GM23338 (cell line): ENCODE measurements at regions not wholly inside any gene's neighbourhood (a gene's known extent, or its start where the extent isn't known, plus 50 kb on each side); places are given as distances from the start of the nearest gene placed in this dataset.
"Not testable (repeated sequence)": the region's sequence is repeated elsewhere in the genome, so short reads cannot be mapped to it uniquely, and the experiment has no call there.

Experiments used
- EZH2 ChIP-seq: fragments of 200-600 bp; sonication (generic); IDR thresholded peaks from one replicate; pipeline ENCODE4 v1.8.0; 2017; ENCODE audit warnings: antibody characterized with exemption, mild to moderate bottlenecking, low read depth; ENCODE audit not compliant: unreplicated experiment
- EZH2phosphoT487 ChIP-seq: fragments of 200-600 bp; sonication (generic); IDR thresholded peaks from one replicate; pipeline ENCODE4 v1.8.1; 2018; ENCODE audit warnings: antibody characterized with exemption; ENCODE audit not compliant: unreplicated experiment
- TF ChIP-seq, protein P1 (sequence below), 2 experiments: fragments of 200-600 bp in 1 of 2; sonication (generic) in 1 of 2; conservative IDR thresholded peaks; 2 replicates each; pipeline versions ENCODE4 v1.5.1 to v1.6.1; 2016 to 2017; ENCODE audit warnings: antibody characterized with exemption in 2 of 2, low read depth in 2 of 2, mild to moderate bottlenecking in 2 of 2, moderate library complexity in 1 of 2
- TF ChIP-seq, protein P2 (sequence below): IDR thresholded peaks from one replicate; pipeline ENCODE4 v1.6.1; 2018; ENCODE audit warnings: antibody characterized with exemption; ENCODE audit not compliant: unreplicated experiment

DNA sequence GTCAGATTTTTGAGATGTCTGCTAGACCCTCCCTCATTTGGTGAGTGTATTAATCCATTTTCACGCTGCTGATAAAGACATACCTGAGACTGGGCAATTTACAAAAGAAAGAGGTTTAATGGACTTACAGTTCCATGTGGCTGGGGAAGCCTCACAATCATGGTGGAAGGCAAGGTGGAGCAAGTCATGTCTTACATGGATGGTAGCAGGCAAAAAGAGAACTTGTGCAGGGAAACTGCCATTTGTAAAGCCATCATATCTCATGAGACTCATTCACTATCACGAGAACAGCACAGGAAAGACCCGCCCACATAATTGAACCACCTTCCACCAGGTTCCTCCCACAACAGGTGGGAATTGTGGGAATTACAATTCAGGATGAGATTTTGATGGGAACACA, 223.5 kb downstream of the FNDC1 start:
- TF ChIP-seq, protein P1, sequence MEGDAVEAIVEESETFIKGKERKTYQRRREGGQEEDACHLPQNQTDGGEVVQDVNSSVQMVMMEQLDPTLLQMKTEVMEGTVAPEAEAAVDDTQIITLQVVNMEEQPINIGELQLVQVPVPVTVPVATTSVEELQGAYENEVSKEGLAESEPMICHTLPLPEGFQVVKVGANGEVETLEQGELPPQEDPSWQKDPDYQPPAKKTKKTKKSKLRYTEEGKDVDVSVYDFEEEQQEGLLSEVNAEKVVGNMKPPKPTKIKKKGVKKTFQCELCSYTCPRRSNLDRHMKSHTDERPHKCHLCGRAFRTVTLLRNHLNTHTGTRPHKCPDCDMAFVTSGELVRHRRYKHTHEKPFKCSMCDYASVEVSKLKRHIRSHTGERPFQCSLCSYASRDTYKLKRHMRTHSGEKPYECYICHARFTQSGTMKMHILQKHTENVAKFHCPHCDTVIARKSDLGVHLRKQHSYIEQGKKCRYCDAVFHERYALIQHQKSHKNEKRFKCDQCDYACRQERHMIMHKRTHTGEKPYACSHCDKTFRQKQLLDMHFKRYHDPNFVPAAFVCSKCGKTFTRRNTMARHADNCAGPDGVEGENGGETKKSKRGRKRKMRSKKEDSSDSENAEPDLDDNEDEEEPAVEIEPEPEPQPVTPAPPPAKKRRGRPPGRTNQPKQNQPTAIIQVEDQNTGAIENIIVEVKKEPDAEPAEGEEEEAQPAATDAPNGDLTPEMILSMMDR (conservative IDR thresholded peaks at IDR 0.05; ENCODE audit: low read depth in 2 of 2), result not testable (repeated sequence)
- TF ChIP-seq EZH2phosphoT487, EZH2: not testable (repeated sequence)
- TF ChIP-seq, protein P2, sequence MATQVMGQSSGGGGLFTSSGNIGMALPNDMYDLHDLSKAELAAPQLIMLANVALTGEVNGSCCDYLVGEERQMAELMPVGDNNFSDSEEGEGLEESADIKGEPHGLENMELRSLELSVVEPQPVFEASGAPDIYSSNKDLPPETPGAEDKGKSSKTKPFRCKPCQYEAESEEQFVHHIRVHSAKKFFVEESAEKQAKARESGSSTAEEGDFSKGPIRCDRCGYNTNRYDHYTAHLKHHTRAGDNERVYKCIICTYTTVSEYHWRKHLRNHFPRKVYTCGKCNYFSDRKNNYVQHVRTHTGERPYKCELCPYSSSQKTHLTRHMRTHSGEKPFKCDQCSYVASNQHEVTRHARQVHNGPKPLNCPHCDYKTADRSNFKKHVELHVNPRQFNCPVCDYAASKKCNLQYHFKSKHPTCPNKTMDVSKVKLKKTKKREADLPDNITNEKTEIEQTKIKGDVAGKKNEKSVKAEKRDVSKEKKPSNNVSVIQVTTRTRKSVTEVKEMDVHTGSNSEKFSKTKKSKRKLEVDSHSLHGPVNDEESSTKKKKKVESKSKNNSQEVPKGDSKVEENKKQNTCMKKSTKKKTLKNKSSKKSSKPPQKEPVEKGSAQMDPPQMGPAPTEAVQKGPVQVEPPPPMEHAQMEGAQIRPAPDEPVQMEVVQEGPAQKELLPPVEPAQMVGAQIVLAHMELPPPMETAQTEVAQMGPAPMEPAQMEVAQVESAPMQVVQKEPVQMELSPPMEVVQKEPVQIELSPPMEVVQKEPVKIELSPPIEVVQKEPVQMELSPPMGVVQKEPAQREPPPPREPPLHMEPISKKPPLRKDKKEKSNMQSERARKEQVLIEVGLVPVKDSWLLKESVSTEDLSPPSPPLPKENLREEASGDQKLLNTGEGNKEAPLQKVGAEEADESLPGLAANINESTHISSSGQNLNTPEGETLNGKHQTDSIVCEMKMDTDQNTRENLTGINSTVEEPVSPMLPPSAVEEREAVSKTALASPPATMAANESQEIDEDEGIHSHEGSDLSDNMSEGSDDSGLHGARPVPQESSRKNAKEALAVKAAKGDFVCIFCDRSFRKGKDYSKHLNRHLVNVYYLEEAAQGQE, result not testable (repeated sequence)
